Hypothalamus (tissue), 51 donors: ENCODE measurements at regions not wholly inside any gene's neighbourhood (a gene's known extent, or its start where the extent isn't known, plus 50 kb on each side); places are given as distances from the start of the nearest gene placed in this dataset.
"Not testable (repeated sequence)": the region's sequence is repeated elsewhere in the genome, so short reads cannot be mapped to it uniquely, and the experiment has no call there.

Source experiments
- DNase-seq, 51 donors: peaks; one replicate each; lab custom pipeline; 2025; lab: John Stamatoyannopoulos, UW

DNA sequence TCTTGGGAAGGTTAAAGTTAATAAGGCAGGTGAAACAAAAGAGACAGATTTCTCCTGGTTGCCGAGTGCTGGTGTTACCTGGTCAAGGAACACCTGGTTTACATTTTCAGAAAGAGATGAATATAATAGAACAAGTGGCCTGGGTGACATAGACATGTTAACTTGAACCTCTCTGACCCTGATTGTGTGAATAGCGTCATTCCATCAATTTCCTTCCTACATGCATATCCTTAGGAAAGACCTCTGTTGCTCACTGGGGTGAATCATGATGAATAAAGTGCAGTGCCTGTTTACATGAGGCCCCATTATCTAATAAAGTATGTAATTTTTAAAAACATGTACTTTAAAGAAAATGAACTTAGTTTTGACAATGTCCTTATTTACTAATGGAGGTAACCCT, 1822.9 kb upstream of the FLRT2 start:
- DNase-seq = no peak

DNA sequence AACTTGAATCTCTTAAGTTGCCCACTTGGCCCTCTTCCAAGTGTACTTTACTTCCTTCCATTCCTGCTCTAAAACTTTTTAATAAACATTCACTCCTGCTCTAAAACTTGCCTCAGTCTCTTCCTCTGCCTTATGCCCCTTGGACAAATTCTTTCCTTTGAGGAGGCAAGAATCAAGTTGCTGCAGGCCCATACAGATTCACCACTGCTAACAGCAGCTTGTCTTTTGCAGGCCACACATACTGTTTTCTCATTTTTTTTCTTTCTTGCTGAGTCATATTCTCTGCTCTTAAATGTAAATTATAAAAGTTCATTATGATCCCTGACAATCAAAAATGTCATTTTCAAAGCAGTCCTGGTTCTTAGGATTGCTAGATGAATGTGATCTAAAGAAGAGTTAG, 1820.8 kb upstream of the FLRT2 start:
- DNase-seq = no peak

GRCh38 chr14:83711046-83711445, 1818.9 kb upstream of the FLRT2 start:
- DNase-seq = no peak

- DNase-seq = no peak
Measured at GRCh38 chr14:83712418-83713129, 1817.4 kb upstream of the FLRT2 start.

DNA sequence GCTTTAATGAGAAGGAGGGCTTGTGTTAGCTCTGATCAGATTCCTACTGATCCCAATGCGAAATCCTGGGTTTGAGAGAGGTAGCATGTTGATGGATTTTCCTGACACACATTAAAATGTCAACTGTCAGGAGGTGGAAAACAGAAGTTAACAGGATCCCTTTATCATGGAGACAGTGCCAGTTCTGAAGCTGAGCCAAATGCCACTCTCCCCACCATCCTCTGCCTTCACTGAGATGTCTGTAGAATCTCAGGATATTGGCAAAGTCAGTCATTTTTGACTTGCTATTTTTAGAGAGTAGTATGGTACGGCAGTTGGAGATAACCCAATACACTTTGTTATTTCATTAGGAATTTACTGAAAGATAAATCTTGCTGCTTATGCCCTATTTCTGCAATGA, 1816.2 kb upstream of the FLRT2 start:
- no peak for DNase-seq

DNA sequence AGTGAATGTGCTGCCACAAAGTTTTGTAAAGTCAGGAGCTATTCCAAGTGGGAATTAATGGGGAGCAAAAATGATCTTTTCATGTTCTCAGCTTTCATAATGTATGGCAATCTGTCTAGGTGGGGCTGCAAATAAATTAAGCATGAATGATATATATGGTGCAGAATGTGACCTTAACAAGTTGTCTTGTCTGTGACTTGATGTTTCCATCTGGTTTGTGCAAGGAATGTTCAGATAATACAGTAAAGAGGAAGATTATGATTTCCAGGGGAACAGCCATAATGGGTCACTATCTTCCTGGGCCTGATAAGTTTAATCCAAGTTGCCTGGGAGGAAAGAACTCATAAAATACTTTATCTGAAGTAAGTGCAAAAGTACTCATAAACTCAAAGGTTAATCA, 1815.8 kb upstream of the FLRT2 start:
- DNase-seq = no peak

DNA sequence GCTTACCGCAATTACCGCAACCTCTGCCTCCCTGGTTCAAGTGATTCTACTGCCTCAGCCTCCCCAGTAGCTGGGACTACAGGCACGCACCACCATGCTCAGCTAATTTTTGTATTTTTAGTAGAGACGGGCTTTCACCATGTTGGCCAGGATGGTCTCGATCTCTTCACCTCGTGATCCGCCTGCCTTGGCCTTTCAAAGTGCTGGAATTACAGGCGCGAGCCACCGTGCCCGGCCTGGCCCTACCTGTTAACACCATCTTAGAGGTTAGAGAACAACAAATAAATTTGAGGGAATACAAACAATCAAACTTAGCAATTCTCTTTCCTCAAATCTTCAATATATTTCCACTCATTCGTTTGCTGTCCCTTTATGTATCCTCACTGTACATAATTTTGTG, 1810.5 kb upstream of the FLRT2 start:
- not testable (repeated sequence) for DNase-seq

DNA sequence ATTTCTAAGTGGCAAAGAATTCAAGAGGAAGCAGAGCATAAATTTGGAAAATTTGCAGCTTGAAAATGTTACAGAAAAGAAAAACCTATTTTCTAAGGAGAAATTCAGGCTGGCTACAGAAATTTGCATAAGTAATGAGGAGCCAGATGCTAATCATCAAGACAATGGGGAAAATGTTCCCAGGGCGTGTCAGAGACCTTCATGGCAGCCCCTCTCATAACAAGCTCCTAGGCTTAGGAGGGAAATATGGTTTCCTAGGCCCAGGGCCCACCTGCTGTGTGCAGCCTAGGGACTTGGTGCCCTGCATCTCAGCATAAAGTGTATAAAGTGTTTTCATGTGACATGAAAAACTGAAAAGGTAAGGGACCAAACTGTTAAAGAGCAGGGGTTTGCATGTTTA, 1796.3 kb upstream of the FLRT2 start:
- no peak for DNase-seq

DNA sequence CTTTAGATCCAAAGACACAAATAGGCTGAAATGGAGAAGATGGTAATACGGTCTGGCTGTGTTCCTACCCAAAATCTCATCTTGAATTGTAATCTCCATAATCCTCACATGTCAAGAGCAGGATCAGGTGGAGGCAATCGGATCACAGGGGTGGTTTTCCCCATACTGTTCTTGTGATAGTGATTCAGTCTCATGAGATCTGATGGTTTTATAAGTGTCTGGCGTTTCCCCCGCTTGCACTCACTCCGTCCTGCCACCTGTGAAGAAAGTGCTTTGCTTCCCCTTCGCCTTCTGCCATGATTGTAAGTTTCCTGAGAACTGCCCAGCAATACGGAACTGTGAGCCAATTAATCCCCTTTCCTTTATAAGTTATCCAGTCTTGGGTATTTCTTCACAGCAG, 1795.5 kb upstream of the FLRT2 start:
- no peak for DNase-seq

GRCh38 chr14:83741269-83741668, 1788.7 kb upstream of the FLRT2 start:
- DNase-seq = no peak

DNA sequence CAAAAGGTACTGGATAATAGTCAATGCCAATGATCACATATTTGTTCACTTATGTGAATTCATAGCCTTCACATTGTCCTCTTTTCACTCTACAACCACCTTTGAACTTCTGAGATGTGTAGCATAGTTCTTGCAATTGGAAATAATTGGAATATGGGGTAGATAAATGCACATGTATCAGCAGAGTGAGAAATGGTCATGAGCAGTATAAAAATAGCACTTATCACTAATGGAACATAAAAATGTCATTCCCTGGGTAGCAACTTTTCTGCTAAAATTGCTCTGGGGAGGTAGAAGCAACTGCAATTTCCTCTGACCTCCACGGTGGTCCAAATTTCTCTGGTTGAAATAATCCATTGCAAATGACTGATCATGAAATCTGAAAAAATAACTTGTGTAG, 1785.7 kb upstream of the FLRT2 start:
- DNase-seq = no peak

DNA sequence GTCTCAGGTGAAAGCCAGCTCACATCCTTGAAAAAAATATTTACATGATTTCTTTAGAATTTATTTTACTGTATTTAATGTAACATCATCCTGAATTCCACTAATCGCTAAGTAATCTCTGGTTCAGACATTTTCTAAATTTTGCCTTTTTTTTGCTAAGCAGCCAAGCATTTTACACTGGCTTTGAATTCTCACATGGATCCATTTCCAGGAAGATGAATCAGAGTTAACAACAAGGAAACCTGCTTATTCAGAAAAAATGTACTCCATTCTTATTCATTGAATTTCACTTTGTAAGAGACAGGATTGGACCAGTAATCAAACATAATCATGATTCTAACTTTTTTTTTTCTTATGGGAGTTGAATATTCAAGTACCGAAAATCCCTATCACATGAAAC, 1785.1 kb upstream of the FLRT2 start:
- no peak for DNase-seq

DNA sequence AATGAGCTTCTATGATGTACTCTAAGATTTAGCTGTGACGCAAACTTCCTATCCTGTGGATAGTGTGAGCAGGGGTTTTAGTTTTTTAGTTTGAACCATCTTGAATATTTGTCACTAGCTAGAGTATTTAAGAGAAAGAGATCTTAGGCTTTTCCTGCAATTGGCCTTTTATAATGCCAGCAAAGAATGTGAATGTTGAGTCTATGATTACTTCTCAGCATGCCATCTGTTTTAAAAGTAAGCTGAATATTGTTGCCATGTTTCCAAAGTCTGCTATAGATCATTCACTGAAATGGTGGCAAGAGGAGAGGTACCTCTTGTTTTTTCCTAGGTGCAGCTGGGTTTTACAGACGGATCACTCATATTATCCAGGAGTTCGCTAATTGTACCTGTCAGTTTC, 1783.6 kb upstream of the FLRT2 start:
- no peak for DNase-seq

DNA sequence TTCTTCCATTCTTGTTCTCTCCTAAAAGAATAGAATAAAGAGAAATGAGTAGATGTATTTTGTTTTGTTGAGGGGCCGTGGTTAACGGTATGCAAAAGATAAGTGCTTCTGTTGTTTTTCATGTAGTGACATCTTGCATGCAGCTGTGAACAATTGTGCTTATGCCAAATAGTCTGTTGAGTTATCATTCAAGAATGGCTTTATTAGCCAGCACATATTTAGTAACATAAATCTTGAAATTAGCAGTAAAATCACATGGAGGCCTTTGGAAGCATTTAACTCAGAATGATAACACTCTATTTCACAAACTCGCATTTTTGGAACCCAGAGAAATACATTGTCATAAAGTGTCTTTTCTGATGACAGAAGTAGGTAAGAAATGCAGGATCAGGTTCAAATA, 1772.0 kb upstream of the FLRT2 start:
- no peak for DNase-seq

- no peak for DNase-seq
Measured at GRCh38 chr14:83764656-83765599, 1765.0 kb upstream of the FLRT2 start.

- no peak for DNase-seq
Measured at GRCh38 chr14:83777516-83777915, 1752.4 kb upstream of the FLRT2 start.

- no peak for DNase-seq
Measured at GRCh38 chr14:83779266-83779665, 1750.7 kb upstream of the FLRT2 start.

DNA sequence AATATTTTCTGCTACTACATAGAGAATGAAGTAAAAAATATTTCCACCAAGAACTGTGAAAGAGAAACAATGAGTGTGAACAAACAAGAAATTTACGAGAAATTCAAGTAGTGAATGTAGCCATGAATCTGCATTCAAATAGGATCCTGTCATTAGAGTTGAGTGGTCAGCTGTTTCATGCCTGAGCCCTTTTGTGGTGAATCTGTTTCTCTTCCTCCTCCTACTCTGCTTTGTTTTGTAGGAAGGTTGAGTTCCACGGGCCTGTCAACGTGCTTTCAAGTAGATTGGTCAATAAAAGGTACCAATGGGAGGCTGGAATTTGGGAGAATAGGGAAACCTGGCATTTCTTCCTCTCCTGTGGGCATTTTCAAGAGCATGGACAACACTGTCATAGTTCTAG, 1749.6 kb upstream of the FLRT2 start:
- DNase-seq = no peak

- DNase-seq = no peak
Measured at GRCh38 chr14:83798421-83798820, 1731.5 kb upstream of the FLRT2 start.

DNA sequence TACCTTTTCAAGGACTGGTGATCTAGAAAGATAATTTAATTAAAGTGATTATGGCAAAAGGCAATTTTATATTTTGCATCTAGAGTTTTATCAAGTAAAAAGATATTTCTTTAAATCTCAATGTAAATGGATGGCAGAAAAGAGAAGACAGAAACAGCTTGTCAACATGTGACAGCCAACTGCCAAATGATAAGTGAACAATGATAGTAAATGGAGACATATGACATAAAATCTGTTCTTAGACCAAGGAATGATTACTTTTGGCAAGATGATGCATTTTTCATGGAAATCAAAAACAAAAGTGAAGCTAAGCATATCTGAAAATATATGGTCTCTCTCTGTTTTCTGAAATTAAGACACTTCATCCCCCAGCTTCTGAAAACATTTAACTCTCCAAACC, 1730.7 kb upstream of the FLRT2 start:
- DNase-seq = no peak

DNA sequence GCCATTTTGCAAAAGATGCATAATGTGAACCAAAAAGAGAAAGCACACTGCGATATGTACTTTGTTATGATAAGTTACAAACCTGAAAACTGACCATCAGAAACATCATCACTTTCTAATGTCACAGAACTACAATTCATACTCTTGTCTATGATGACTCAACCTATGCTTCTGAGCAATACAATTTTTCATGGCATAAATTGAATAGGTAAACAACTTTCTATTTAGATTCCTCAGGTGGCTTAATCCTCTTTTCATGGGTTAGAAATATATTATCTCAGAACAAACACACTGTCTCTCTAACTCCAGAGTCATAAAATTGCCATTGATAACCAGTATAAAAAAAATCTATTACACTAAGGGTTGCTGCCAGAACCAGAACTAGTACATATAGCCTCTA, 1715.0 kb upstream of the FLRT2 start:
- DNase-seq = no peak

GRCh38 chr14:83816761-83817160, 1713.2 kb upstream of the FLRT2 start:
- DNase-seq = no peak
